ENCODE measurements at regions not wholly inside any gene's neighbourhood (a gene's known extent, or its start where the extent isn't known, plus 50 kb on each side); places are given as distances from the start of the nearest gene placed in this dataset.
"Not testable (repeated sequence)": the region's sequence is repeated elsewhere in the genome, so short reads cannot be mapped to it uniquely, and the experiment has no call there.

DNA sequence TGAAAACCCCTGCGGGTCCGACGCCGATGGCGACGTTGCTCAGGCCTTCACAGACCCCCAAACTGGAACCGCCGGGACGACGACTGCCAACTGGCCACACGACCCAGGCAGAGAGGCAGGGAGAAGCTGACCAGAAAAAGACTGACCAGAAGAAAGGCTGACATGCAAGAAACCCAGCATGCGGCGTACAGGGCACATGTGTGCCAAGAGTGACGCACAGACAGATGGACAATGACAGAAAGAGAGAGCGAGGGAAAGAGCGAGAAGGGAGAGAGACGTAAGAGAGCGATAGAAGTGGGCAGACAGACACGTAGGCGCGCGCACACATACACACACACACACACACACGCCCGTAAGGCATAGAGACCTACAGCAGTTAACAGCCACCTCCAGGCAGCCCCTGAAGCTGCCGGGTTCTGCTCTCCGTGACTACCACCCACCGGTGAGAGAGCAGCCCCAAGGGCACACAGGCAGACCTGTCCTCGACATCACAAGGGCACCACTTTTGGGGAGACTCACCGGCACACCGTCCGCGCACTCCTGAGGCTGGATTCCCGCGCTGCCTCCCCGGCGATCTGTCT, 67.2 kb upstream of the ZNF527 start:
- DNase-seq: no peak

DNA sequence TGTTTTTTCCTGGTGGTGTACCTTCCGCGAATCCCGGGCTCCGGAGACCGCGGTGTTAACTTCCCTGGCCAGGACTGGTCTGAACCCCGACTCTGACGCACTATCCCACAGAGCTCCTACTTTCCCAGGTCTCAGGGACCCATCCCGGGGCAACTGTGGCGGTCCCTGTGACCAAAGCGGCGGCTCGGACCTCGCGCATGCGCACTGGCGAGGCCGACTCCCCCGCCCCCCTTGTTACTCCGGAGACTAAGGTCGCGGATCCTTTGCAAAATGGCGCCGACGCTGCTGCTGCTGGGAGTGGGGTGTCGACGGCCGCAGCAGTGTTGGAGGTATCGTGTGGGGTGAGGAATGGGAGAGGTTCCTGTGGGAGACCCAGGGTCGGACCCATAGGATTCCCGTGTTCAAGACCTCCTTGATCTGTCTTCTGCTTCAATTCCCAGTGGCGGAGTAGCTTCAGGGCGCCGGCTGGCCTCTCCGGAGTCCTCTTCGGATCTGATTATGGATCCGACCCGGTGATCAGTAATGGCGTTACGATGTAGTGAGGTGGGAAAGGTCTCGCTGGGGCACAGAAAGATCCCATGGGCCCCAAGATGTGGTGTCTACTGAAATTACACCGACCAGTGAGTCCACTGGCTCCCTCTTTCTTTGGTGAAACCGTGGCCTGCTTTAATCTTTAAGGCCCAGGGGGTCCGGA, 66.6 kb upstream of the ZNF527 start:
- no peak for DNase-seq

DNA sequence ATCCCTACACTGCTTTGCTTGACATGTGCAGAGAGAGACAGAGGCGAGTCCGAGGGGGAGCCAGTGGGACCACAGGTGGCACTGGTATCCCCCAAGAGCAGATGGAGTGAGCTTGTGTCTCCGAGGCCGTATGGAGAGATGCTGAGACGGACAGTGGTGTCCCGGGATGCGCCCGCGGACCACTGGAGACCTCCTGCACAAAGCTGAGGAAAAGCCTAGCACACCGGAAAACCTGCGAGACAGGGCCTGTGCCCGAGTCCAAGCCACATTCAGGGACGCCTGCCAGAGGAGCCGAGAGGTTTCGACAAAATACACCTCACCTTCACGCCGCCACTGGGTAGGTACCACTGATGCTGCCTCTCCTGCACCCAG, 66.0 kb upstream of the ZNF527 start:
- no peak for DNase-seq

- no peak for DNase-seq
These were observed 64.4 kb upstream of the ZNF527 start for GRCh38 chr19:37306383-37306963.

DNA sequence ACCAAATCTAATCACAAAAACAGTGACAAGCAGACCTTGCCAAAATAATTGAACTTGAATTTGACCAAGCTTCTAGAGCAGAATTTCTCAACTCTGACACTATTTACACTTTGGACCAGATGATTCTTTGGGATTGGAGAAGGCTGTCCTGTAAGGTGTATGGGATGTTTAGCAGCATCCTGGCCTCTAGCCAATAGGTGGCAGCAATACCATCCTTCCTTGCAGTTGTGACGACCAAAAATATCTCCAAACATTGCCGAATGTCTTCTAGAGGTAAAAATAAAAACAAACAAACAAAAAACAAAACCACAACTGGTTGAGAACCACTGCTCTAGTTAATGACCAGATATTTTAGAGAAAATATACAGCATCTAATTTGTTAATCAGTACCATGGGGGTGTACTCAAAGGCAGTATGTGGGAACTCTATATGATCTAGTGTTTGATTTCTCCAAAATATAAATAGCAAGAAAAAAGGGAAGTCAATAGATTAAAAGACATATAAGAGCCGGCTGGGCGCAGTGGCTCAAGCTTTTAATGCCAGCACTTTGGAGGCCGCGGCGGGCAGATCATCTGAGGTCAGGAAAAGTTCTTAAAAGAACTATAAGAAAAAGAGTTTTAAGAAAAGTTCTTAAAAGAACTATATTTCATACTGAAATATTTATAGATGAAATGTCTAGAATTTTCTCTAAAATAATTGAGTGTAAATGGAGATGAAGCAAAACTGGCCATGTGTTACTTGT, 60.9 kb upstream of the ZNF527 start:
- DNase-seq: no peak

DNA sequence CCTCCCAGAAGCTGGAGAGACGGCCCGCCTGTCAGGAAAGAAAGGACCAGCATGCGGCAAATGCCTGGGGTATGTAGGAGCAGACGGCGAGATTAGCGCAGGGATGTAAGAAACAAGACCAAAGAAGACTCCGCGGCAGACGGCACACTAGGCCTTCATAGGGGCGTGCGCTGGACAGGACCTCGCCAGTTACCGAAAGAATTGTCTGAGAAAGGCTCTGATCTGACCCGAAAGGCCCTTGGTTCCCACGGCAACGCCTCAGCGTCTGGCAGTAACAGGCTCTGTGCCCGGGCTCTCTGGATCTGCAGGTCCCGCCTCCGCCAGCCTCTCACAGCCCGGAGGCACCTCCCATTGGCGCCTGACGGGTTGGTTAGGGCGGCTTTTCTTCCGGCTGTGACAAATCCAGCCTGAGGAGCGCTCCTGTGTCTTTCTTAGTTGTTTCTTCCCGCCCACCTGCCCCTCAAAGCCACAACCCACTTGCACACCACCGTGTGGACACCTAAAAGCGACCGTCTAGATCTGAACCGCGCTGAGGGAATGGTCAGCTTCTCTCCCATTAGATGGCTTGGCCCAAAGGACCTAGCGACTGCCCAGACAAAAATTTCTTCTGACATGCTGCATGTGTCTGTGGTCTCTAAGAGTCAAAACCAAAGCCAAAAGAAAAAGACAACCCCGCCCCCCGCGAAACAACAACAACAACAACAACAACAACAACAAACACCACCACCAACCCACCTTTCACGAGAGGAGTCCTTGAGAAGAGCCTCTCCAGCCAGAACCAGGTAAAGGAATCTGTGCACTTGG, 58.2 kb upstream of the ZNF527 start:
- not testable (repeated sequence) for DNase-seq

GRCh38 chr19:37313335-37313627, 57.6 kb upstream of the ZNF527 start:
- no peak for DNase-seq

- DNase-seq: peak; percentile 77
These were observed 53.3 kb upstream of the ZNF527 start for GRCh38 chr19:37317403-37318209.

DNA sequence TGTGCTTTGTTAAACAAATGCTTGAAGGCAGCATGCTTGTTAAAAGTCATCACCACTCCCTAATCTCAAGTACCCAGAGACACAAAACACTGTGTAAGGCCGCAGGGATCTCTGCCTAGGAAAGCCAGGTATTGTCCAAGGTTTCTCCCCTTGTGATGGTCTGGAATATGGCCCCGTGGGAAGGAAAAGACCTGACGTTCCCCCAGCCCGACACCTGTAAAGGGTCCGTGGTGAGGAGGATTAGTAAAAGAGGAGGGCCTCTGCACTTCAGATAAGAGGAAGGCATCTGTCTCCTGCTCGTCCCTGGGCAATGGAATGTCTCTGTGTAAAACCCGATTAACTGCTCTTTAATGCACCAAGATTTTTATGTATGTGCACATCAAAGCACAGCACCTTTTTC, 49.9 kb upstream of the ZNF527 start:
- not testable (repeated sequence) for DNase-seq
